ENCODE measurements at regions not wholly inside any gene's neighbourhood (a gene's known extent, or its start where the extent isn't known, plus 50 kb on each side); places are given as distances from the start of the nearest gene placed in this dataset.
A peak's percentile ranks its signal among the peaks of the same experiment; 100 is the strongest.

- TF ChIP-seq POLR2A (IDR thresholded peaks at IDR 0.05; ENCODE audit: extremely low read depth, insufficient read length): no peak
- no peak for TF ChIP-seq MAX (IDR thresholded peaks at IDR 0.05; ENCODE audit: low read depth, low read length)
- no peak for TF ChIP-seq CTCF (IDR thresholded peaks at IDR 0.05; ENCODE audit: low read depth, low read length)
- TF ChIP-seq MYC (IDR thresholded peaks at IDR 0.05; ENCODE audit: low read depth, low read length): no peak
- peak; percentile 17 for DNase-seq (ENCODE audit: low read depth)
- no peak overlapping the region for H3K4me3 ChIP-seq (ENCODE audit: low read depth, low read length)
These were observed 234.3 kb downstream of the EFCAB11 start for GRCh38 chr14:89720076-89720687.

- DNase-seq (ENCODE audit: low read depth): peak; percentile 83
- no peak overlapping the region for H3K4me3 ChIP-seq (ENCODE audit: low read depth, low read length)
- peak; percentile 98 for TF ChIP-seq MAX (IDR thresholded peaks at IDR 0.05; ENCODE audit: low read depth, low read length)
- TF ChIP-seq POLR2A (IDR thresholded peaks at IDR 0.05; ENCODE audit: extremely low read depth, insufficient read length): no peak
These were observed 235.0 kb downstream of the EFCAB11 start for GRCh38 chr14:89719366-89720075.

- DNase-seq (ENCODE audit: low read depth): no peak
- no peak overlapping the region for H3K4me3 ChIP-seq (ENCODE audit: low read depth, low read length)
- TF ChIP-seq MYC (IDR thresholded peaks at IDR 0.05; ENCODE audit: low read depth, low read length) (no peak), POLR2A (IDR thresholded peaks at IDR 0.05; ENCODE audit: extremely low read depth, insufficient read length) (no peak), MAX (IDR thresholded peaks at IDR 0.05; ENCODE audit: low read depth, low read length) (no peak), CTCF (IDR thresholded peaks at IDR 0.05; ENCODE audit: low read depth, low read length) (no peak)
These were observed 245.4 kb downstream of the EFCAB11 start for GRCh38 chr14:89708982-89709625.

GRCh38 chr14:89707086-89707485, 247.4 kb downstream of the EFCAB11 start:
- DNase-seq (ENCODE audit: low read depth): no peak
- TF ChIP-seq MAX (IDR thresholded peaks at IDR 0.05; ENCODE audit: low read depth, low read length): no peak
- no peak for TF ChIP-seq MYC (IDR thresholded peaks at IDR 0.05; ENCODE audit: low read depth, low read length)
- no peak for TF ChIP-seq CTCF (IDR thresholded peaks at IDR 0.05; ENCODE audit: low read depth, low read length)
- TF ChIP-seq POLR2A (IDR thresholded peaks at IDR 0.05; ENCODE audit: extremely low read depth, insufficient read length): no peak
- H3K4me3 ChIP-seq (ENCODE audit: low read depth, low read length): no peak overlapping the region

GRCh38 chr14:89702876-89703200, 251.7 kb downstream of the EFCAB11 start:
- H3K4me3 ChIP-seq (ENCODE audit: low read depth, low read length): no peak overlapping the region
- TF ChIP-seq CTCF (IDR thresholded peaks at IDR 0.05; ENCODE audit: low read depth, low read length) (no peak), MYC (IDR thresholded peaks at IDR 0.05; ENCODE audit: low read depth, low read length) (no peak), MAX (IDR thresholded peaks at IDR 0.05; ENCODE audit: low read depth, low read length) (no peak), POLR2A (IDR thresholded peaks at IDR 0.05; ENCODE audit: extremely low read depth, insufficient read length) (no peak)

More at GRCh38 chr14:89702876-89703200, 251.7 kb downstream of the EFCAB11 start:
- no peak for DNase-seq (ENCODE audit: low read depth)

Data from NB4 (cell line).